ENCODE measurements at regions not wholly inside any gene's neighbourhood (a gene's known extent, or its start where the extent isn't known, plus 50 kb on each side); places are given as distances from the start of the nearest gene placed in this dataset.

DNA sequence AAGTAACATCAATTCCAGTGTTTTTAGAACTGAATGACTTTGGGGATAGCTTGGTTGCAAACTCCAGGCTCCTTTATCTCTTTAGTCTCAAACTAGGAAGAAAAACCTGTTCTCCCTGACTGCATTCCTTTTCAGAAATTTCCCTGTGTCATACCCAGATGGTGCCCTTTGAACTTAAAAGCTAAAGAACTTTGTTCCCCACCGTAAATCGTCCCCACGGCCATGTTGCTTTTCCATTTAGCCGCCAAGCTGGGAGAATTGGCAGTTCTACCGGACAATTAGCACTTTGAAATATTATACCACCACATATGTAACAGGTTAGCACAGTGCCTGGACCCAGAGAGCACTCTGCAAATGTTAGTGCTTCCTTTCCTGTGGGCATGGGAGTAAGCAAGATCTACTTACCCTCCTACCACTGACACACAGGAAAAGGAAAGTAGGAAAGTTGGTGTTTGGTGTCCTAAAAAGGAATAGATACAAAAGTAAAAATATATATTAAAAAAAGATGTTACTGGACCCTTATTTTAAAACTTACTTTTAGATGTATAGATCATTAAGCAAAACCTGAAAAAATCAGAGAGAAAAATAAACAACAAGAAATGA lies 191.9 kb upstream of the MIR17HG start:
- TF ChIP-seq POLR2A (IDR thresholded peaks at IDR 0.05) (no peak), CTCF (IDR thresholded peaks at IDR 0.05) (no peak)

Data from thyroid gland (tissue), 4 donors.